ENCODE measurements at regions not wholly inside any gene's neighbourhood (a gene's known extent, or its start where the extent isn't known, plus 50 kb on each side); places are given as distances from the start of the nearest gene placed in this dataset.
"Not testable (repeated sequence)": the region's sequence is repeated elsewhere in the genome, so short reads cannot be mapped to it uniquely, and the experiment has no call there.

GRCh38 chr3:128543570-128544174, 50.7 kb upstream of the GATA2 start:
- not testable (repeated sequence) for TF ChIP-seq EZH2 (IDR thresholded peaks at IDR 0.05; ENCODE audit: low read length); CTCF (optimal IDR thresholded peaks at IDR 0.05 in 1 of 3, IDR thresholded peaks at IDR 0.05 in 1 of 3, conservative IDR thresholded peaks at IDR 0.05 in 1 of 3; ENCODE audit: extremely low read depth in 1 of 3, insufficient read depth in 2 of 3, low read length in 3 of 3)

Measured in keratinocyte (primary cell).